COLO668 (cell line): ENCODE measurements at regions not wholly inside any gene's neighbourhood (a gene's known extent, or its start where the extent isn't known, plus 50 kb on each side); places are given as distances from the start of the nearest gene placed in this dataset.

ENCODE experiments used
- DNase-seq: peaks from one replicate; lab custom pipeline; 2025; ENCODE audit not compliant: unreplicated experiment; lab: John Stamatoyannopoulos, UW

- no peak for DNase-seq
Measured at GRCh38 chr6:165883851-165884640, 221.0 kb upstream of the PDE10A start.

- no peak for DNase-seq
Measured at GRCh38 chr6:165881806-165882205, 218.8 kb upstream of the PDE10A start.

- DNase-seq = no peak
Measured at GRCh38 chr6:165880686-165881085, 217.6 kb upstream of the PDE10A start.

- no peak for DNase-seq
Measured at GRCh38 chr6:165877773-165878172, 214.7 kb upstream of the PDE10A start.

GRCh38 chr6:165877192-165877591, 214.2 kb upstream of the PDE10A start:
- no peak for DNase-seq

- no peak for DNase-seq
Measured at GRCh38 chr6:165876588-165876987, 213.5 kb upstream of the PDE10A start.

- DNase-seq = no peak
Measured at GRCh38 chr6:165875946-165876345, 212.9 kb upstream of the PDE10A start.

GRCh38 chr6:165873976-165874375, 210.9 kb upstream of the PDE10A start:
- DNase-seq = no peak

GRCh38 chr6:165872811-165873210, 209.8 kb upstream of the PDE10A start:
- no peak for DNase-seq

GRCh38 chr6:165872311-165872710, 209.3 kb upstream of the PDE10A start:
- DNase-seq = no peak

- no peak for DNase-seq
Measured at GRCh38 chr6:165871571-165871970, 208.5 kb upstream of the PDE10A start.

- DNase-seq = no peak
Measured at GRCh38 chr6:165869526-165869925, 206.5 kb upstream of the PDE10A start.

- DNase-seq = no peak
Measured at GRCh38 chr6:165864925-165865324, 201.9 kb upstream of the PDE10A start.

- DNase-seq = no peak
Measured at GRCh38 chr6:165864218-165864617, 201.2 kb upstream of the PDE10A start.

- no peak for DNase-seq
Measured at GRCh38 chr6:165863801-165864200, 200.8 kb upstream of the PDE10A start.

GRCh38 chr6:165862813-165863212, 199.8 kb upstream of the PDE10A start:
- no peak for DNase-seq

- DNase-seq = no peak
Measured at GRCh38 chr6:165861226-165861625, 198.2 kb upstream of the PDE10A start.

- no peak for DNase-seq
Measured at GRCh38 chr6:165858586-165858985, 195.5 kb upstream of the PDE10A start.

- DNase-seq = no peak
Measured at GRCh38 chr6:165855856-165856255, 192.8 kb upstream of the PDE10A start.

- DNase-seq = no peak
Measured at GRCh38 chr6:165854863-165855593, 192.0 kb upstream of the PDE10A start.

GRCh38 chr6:165854061-165854862, 191.2 kb upstream of the PDE10A start:
- DNase-seq = no peak

- DNase-seq = no peak
Measured at GRCh38 chr6:165852676-165853075, 189.6 kb upstream of the PDE10A start.
